Ovary (tissue), 3 donors: ENCODE measurements at regions not wholly inside any gene's neighbourhood (a gene's known extent, or its start where the extent isn't known, plus 50 kb on each side); places are given as distances from the start of the nearest gene placed in this dataset.

Experiments
- CTCF ChIP-seq, 3 donors: fragments of 450-650 bp in 2 of 3; fragments of 200-600 bp in 1 of 3; IDR thresholded peaks; one replicate each; pipeline versions ENCODE4 v1.5.1 to v1.8.0; 2016 to 2022; ENCODE audit warnings: antibody characterized with exemption in 3 of 3, mild to moderate bottlenecking in 1 of 3
- POLR2A ChIP-seq: fragments of 450-650 bp; IDR thresholded peaks from one replicate; pipeline ENCODE4 v1.6.1; 2017; ENCODE audit warnings: antibody characterized with exemption, mild to moderate bottlenecking, moderate library complexity
- donor health status: DM: no; HTN: no; CAD: no.

- TF ChIP-seq CTCF (IDR thresholded peaks at IDR 0.05): no peak
- no peak for TF ChIP-seq POLR2A
Measured at GRCh38 chr13:44872751-44873150, 116.5 kb downstream of the NUFIP1 start.
